ENCODE measurements at regions not wholly inside any gene's neighbourhood (a gene's known extent, or its start where the extent isn't known, plus 50 kb on each side); places are given as distances from the start of the nearest gene placed in this dataset.

DNA sequence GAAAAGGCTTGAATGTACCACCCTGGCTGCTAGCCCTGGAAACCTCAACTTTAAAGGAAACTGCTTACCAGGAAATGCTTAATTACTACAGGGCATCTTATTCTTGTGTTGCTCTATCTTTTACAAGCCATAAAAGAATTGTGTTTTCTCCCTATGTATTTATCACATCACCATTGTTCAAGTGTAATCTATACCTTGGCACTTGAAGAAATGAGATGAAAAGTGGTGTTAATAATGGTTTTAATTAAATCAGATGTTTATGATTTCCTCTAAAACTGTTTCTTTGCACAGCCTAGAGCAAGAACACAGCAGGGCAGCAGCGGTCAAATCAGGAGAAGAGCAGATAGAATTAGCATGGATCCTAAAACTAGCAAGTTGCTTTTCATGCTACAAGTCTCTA is 131.8 kb upstream of the RGMB start:
- H3K79me2 ChIP-seq (ENCODE audit: insufficient read depth, low read length): no peaks in the 10 kb centered on the region
- no peaks in the 10 kb centered on the region for H3K27me3 ChIP-seq (ENCODE audit: insufficient read depth, low read length)
- H3K9ac ChIP-seq (ENCODE audit: low read length): no peak overlapping the region
- no peak overlapping the region for H2AFZ ChIP-seq (ENCODE audit: low read length)
- H3F3A ChIP-seq (ENCODE audit: insufficient read depth, low read length): no peaks in the 10 kb centered on the region
- no peak overlapping the region for H3K4me2 ChIP-seq (ENCODE audit: low read length)
- H3K27ac ChIP-seq (ENCODE audit: low read depth, low read length, poor library complexity, severe bottlenecking): no peak overlapping the region
- no peaks in the 10 kb centered on the region for H3K9me3 ChIP-seq (ENCODE audit: low read length)
- H3K9me2 ChIP-seq (ENCODE audit: low read depth, low read length): no peaks in the 10 kb centered on the region
- H3K36me3 ChIP-seq (ENCODE audit: insufficient read depth, low read length): no peaks in the 10 kb centered on the region
- no peak overlapping the region for H3K4me3 ChIP-seq (ENCODE audit: low read depth, low read length, poor library complexity, severe bottlenecking)
- no peaks in the 10 kb centered on the region for H4K20me1 ChIP-seq (ENCODE audit: insufficient read depth, low read length)
- TF ChIP-seq EZH2 (IDR thresholded peaks at IDR 0.05; ENCODE audit: borderline replicate concordance, low read length): no peak
- TF ChIP-seq, protein P1, sequence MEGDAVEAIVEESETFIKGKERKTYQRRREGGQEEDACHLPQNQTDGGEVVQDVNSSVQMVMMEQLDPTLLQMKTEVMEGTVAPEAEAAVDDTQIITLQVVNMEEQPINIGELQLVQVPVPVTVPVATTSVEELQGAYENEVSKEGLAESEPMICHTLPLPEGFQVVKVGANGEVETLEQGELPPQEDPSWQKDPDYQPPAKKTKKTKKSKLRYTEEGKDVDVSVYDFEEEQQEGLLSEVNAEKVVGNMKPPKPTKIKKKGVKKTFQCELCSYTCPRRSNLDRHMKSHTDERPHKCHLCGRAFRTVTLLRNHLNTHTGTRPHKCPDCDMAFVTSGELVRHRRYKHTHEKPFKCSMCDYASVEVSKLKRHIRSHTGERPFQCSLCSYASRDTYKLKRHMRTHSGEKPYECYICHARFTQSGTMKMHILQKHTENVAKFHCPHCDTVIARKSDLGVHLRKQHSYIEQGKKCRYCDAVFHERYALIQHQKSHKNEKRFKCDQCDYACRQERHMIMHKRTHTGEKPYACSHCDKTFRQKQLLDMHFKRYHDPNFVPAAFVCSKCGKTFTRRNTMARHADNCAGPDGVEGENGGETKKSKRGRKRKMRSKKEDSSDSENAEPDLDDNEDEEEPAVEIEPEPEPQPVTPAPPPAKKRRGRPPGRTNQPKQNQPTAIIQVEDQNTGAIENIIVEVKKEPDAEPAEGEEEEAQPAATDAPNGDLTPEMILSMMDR (IDR thresholded peaks at IDR 0.05; ENCODE audit: low read length): no peak
- no peaks in the 10 kb centered on the region for H3K4me1 ChIP-seq (ENCODE audit: insufficient read depth, low read length, severe bottlenecking)

DNA sequence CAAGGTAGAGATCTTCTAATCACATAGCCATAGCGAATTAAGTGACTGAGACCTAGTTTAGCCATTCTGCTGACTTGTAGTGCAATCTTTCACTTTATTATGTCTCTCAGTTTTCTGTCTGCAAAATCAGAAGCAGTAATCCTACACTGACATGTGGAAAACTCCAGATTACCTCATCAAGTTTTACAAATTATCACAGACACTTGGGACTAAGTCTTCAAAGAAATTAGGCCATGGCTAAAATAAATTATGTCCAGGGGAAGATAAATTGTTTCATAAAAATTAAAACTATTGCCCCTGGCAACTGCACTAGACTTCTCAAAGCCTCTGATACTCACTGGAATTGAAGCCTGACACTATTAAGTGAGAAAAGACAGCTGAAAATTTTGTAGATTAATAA is 129.9 kb upstream of the RGMB start:
- Histone ChIP-seq H3K36me3 (ENCODE audit: insufficient read depth, low read length) (no peaks in the 10 kb centered on the region), H2AFZ (ENCODE audit: low read length) (no peak overlapping the region), H3K9me2 (ENCODE audit: low read depth, low read length) (no peaks in the 10 kb centered on the region), H3F3A (ENCODE audit: insufficient read depth, low read length) (no peaks in the 10 kb centered on the region), H3K9me3 (ENCODE audit: low read length) (no peaks in the 10 kb centered on the region), H3K4me3 (ENCODE audit: low read depth, low read length, poor library complexity, severe bottlenecking) (no peak overlapping the region), H3K27me3 (ENCODE audit: insufficient read depth, low read length) (no peaks in the 10 kb centered on the region), H3K9ac (ENCODE audit: low read length) (no peak overlapping the region), H3K79me2 (ENCODE audit: insufficient read depth, low read length) (no peaks in the 10 kb centered on the region), H4K20me1 (ENCODE audit: insufficient read depth, low read length) (no peaks in the 10 kb centered on the region), H3K4me2 (ENCODE audit: low read length) (no peak overlapping the region), H3K4me1 (ENCODE audit: insufficient read depth, low read length, severe bottlenecking) (no peaks in the 10 kb centered on the region), H3K27ac (ENCODE audit: low read depth, low read length, poor library complexity, severe bottlenecking) (no peak overlapping the region)
- TF ChIP-seq, protein P1 (IDR thresholded peaks at IDR 0.05; ENCODE audit: low read length): no peak
- TF ChIP-seq EZH2 (IDR thresholded peaks at IDR 0.05; ENCODE audit: borderline replicate concordance, low read length): no peak

DNA sequence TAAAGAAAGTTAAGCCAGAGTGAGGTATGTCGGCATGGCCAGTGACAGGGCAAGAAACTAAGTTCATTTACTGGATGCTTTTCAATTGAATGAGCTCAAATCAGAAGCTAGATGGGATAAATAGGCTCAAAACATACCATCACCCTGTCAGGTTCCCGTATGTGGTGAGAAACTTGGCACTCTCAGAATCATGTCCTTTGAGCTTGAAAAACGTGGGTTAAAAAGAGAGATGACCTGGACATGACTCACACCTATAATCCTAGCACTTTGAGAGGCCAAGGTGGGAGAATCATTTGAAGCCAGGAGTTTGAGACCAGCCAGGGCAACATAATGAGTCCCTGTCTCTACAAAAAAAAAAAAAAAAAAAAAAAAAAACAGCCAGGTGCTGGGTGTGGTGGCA is 121.7 kb upstream of the RGMB start:
- Histone ChIP-seq H3K27ac (ENCODE audit: low read depth, low read length, poor library complexity, severe bottlenecking) (no peak overlapping the region), H2AFZ (ENCODE audit: low read length) (no peak overlapping the region), H3K4me3 (ENCODE audit: low read depth, low read length, poor library complexity, severe bottlenecking) (no peak overlapping the region), H3K36me3 (ENCODE audit: insufficient read depth, low read length) (no peaks in the 10 kb centered on the region), H3K9ac (ENCODE audit: low read length) (no peak overlapping the region), H3K4me1 (ENCODE audit: insufficient read depth, low read length, severe bottlenecking) (no peaks in the 10 kb centered on the region), H3K27me3 (ENCODE audit: insufficient read depth, low read length) (no peaks in the 10 kb centered on the region), H4K20me1 (ENCODE audit: insufficient read depth, low read length) (no peaks in the 10 kb centered on the region), H3K9me2 (ENCODE audit: low read depth, low read length) (no peaks in the 10 kb centered on the region), H3K4me2 (ENCODE audit: low read length) (no peak overlapping the region), H3K9me3 (ENCODE audit: low read length) (no peaks in the 10 kb centered on the region), H3F3A (ENCODE audit: insufficient read depth, low read length) (no peaks in the 10 kb centered on the region), H3K79me2 (ENCODE audit: insufficient read depth, low read length) (no peaks in the 10 kb centered on the region)
- TF ChIP-seq, protein P1 (IDR thresholded peaks at IDR 0.05; ENCODE audit: low read length): no peak
- no peak for TF ChIP-seq EZH2 (IDR thresholded peaks at IDR 0.05; ENCODE audit: borderline replicate concordance, low read length)

All from OCI-LY1 (cell line).